ENCODE measurements at regions not wholly inside any gene's neighbourhood (a gene's known extent, or its start where the extent isn't known, plus 50 kb on each side); places are given as distances from the start of the nearest gene placed in this dataset.

- DNase-seq = no peak
These were observed 222.4 kb upstream of the CNTN5 start for GRCh38 chr11:98798333-98798732.

- DNase-seq = no peak
These were observed 220.1 kb upstream of the CNTN5 start for GRCh38 chr11:98800696-98801095.

DNA sequence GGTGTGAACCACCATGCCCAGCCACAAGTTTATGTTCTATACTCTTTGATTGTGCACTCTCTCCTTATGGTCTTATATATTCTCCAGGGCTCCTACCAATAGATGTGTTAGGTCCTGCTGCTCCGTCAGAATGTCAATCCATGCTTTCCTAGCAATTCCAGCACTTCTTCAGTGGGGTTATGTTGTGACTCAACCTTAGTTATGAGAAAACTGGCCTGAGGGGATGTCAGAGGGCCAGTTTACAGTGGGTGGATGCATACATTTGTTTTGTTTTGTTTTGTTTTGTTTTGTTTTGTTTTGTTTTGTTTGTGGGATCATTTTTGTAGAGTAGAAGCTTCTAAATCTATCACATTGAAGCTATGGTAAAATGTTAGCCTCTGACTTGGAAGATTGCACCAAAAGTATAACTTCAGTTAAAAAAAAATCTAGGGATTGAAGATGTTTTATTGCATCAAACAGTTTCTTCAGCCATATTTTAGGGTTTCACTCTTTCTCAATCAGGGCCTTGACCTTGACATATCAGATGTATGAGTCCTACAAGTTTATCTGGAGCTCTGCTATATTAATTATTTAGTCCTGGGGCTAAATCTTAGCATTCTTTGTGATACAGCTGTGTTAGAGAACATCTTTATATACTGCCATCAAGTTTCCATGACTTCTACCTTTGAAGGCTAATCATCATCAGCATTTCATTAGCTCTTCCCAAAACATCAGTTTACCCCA lies 191.6 kb upstream of the CNTN5 start:
- DNase-seq = no peak

GRCh38 chr11:98829971-98830370 lies 190.8 kb upstream of the CNTN5 start:
- no peak for DNase-seq

DNA sequence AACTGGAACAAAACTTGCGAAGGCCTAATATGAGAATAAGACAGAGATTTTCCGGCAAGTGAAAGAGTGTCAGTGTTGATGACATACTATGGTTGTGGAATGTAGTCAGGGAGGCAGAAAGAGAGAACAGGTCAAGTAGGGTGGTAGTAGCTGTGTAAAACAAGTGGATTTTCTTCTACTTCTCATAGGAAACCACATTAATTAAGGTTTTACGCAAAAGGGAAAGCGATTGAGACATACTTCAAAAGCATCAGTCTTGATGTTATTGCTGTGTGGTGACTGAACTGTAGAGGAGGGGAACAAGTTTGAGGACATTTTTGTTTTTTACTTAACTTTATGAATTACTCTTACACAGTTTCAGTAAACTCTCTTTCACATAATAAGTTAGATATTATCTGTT lies 186.0 kb upstream of the CNTN5 start:
- DNase-seq = no peak

DNA sequence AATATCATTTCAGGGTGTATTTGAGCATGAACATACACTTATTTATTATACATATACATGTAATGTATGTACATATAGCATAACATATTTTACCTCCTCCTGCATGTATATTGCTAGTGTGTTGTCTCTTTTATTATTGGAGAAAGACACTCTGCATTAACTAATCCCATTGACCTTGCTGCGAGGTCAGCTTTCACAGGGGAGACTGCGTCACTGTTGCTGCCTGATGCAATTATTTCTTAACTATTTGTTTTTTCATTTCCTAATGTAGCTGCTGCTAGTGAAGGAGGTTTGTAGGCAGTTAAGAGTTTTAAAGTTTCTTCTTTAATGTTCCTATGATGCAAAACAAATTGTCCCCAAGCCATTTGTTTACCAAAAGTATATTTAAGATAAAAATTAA lies 185.4 kb upstream of the CNTN5 start:
- no peak for DNase-seq

- no peak for DNase-seq
These were observed 184.6 kb upstream of the CNTN5 start for GRCh38 chr11:98836156-98836555.

DNA sequence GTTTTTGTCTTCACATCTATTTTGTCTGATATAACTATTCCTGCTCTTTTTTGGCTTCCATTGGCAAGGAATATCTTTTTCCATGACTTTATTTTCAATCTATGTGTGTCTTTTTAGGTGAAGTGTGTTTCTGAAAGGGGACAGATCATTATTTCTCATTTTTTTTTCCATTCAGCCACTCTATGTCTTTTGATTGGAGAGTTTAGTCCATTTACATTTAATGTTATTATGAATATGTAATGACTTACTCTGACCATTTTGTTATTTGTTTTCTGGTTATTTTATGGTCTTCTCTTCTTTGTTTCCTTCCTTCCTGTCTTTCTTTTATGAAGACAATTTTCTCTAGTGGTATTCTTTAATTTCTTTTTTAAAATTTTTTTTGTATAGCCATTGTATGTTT lies 178.6 kb upstream of the CNTN5 start:
- DNase-seq = no peak

DNA sequence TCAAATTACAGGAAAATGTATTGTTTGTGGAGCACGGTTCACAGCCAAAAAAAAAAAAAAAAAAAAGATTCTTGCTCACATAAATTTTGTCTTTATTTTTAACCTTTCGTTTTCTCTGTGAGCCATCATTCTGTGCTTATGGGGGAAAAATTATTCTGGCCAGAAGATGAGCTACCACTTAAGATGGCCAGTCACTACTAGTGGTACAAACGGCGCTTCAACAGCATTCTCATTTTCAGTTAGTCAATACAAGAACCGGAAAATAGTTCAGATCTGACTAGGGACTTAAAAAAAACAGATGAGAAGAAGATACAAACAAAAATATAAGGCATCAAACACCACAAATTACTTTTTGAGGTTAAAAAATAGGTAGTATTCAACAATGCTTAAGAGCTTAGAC lies 158.6 kb upstream of the CNTN5 start:
- no peak for DNase-seq

GRCh38 chr11:98871690-98872089 lies 149.1 kb upstream of the CNTN5 start:
- no peak for DNase-seq

DNA sequence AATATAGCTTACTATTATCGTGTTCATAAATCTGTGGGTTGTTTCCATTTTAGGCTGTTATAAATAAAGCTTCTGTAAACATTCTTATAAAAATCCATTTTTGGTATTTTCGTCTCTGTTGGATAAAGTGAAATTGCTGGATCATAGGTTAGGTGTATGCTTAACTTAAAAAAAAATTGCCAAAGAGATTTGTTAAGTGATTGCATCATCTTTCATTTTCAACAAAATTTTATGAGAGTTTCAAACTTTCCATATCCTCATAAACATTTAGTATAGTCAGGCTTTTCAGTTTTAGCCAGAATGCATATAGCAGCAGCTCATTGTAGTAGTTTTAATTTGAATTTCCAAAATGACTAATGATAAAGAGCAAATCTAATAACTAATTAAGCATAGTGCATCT lies 146.7 kb upstream of the CNTN5 start:
- DNase-seq = no peak

DNA sequence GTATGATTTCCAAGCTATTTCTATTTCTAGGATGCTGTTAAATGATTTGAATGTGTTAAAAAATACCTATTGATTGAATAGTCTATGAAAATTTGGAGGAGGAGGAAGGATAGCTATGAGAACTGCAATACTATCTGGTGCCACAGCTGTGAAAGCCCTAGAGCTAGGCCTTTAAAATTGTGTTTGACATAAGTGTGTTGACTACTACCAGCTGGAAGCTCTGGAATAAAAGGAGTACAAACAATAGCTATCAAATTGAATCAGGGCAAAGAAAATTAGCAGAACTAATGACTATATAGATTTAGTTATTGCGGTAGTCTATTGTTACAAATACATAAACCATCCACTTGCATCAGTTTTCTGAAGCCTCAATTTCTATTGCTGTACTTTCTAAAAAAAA lies 124.8 kb upstream of the CNTN5 start:
- DNase-seq = peak; percentile 32

DNA sequence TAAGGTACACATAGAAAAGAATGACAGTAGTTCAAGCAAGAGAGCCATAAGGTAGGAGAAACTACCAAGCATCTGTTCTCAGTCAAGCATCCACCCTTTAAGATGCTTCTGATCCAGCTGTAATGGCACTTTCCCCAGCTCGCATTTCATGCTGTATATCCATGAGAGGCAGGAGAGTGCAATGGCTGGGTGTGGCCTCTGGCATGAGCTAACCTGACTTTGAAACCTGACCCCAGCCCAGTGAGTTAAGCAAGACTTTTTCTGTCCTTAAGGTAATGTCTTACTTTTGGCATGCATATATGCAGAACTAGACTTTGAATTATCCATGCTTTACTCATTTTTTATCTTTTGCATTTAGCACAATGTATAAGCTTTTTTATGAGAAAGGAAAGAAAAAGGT lies 79.8 kb upstream of the CNTN5 start:
- no peak for DNase-seq

DNA sequence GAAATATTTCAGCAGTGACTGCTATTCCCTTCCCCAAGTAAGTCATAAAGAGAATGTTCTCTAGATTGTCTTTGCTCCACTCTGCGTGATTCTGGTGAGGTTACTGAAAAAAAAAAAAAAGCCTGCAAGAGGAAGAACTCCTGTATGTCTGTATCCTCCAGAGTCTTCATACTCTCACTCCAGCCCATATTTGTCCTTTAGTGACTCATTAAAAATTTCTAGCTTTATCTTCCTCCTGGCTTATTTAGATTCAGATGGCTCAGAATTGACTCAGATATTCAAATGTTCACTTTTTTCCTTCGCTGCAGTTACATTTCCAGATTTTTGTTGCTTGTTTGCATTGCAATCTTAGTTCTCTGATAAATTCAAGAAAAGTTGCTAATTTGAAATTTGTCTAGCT lies 76.3 kb upstream of the CNTN5 start:
- no peak for DNase-seq

GRCh38 chr11:98952107-98952506 lies 68.6 kb upstream of the CNTN5 start:
- no peak for DNase-seq

DNA sequence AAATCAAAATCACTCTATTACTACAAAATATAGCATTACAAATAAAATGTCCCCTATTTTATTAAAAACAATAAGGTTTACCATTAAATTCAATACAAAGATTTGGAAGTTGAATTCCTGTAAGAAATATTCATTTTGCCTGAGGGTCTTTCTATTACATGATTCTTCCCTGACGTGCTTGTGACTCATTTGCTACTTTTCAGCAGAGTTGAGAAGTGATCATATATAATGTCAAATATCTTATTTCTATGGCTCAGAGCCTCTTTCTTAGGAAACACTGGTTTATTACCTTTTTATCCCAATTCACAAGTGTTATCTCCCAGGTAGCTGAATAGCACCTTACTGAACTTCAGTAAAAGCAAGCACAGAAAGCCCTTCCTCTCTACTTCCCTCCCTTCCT lies 65.2 kb upstream of the CNTN5 start:
- no peak for DNase-seq

- no peak for DNase-seq
These were observed 56.6 kb upstream of the CNTN5 start for GRCh38 chr11:98964146-98964545.

GRCh38 chr11:98965358-98965757 lies 55.4 kb upstream of the CNTN5 start:
- no peak for DNase-seq

- no peak for DNase-seq
These were observed 55.0 kb upstream of the CNTN5 start for GRCh38 chr11:98965775-98966174.

DNA sequence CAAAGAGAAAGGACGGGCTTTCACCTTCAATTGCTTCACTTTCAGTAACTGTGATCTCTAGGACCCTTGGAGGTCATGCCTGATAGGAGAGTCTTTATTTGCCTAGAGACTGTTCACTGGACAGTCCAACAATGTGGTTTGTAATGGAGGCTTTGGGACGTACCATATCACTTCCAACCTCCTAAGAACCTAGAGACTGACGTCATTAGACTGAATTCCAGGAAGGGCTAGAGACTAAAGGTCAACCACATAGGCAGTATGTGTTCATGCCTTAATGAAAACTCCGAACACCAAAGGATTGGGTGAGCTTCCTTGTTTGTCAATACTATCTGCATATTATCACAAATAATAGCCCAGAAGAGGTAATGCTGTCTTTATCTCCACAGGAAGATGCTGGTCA lies 53.7 kb upstream of the CNTN5 start:
- no peak for DNase-seq
